ENCODE measurements at regions not wholly inside any gene's neighbourhood (a gene's known extent, or its start where the extent isn't known, plus 50 kb on each side); places are given as distances from the start of the nearest gene placed in this dataset.

GRCh38 chr11:15685306-15685705 lies 570.6 kb downstream of the INSC start:
- TF ChIP-seq CTCF (IDR thresholded peaks at IDR 0.05) (no peak), POLR2A (IDR thresholded peaks at IDR 0.05) (no peak)
